Panc1 (cell line): ENCODE measurements at regions not wholly inside any gene's neighbourhood (a gene's known extent, or its start where the extent isn't known, plus 50 kb on each side); places are given as distances from the start of the nearest gene placed in this dataset.

ENCODE experiments used
- CTCF ChIP-seq: fragments of 450-650 bp; IDR thresholded peaks from 2 replicates; pipeline ENCODE4 v1.5.1; 2017; ENCODE audit warnings: mild to moderate bottlenecking
- POLR2AphosphoS5 ChIP-seq: IDR thresholded peaks from 2 replicates; pipeline ENCODE4 v1.6.1; 2012; ENCODE audit warnings: mild to moderate bottlenecking, low read depth, low read length, moderate library complexity
- TCF7L2 ChIP-seq: IDR thresholded peaks from 2 replicates; pipeline ENCODE4 v1.6.1; 2011; ENCODE audit warnings: mild to moderate bottlenecking, low read depth, low read length, inconsistent platforms
- TF ChIP-seq, protein P1 (sequence below), 2 experiments: IDR thresholded peaks; 2 replicates each; pipeline ENCODE4 v1.6.1; 2011 to 2012; ENCODE audit warnings: low read depth in 2 of 2, control low read depth in 1 of 2, low read length in 1 of 2, mild to moderate bottlenecking in 1 of 2, moderate library complexity in 1 of 2; ENCODE audit not compliant: insufficient read depth in 1 of 2

- TF ChIP-seq, protein P1, sequence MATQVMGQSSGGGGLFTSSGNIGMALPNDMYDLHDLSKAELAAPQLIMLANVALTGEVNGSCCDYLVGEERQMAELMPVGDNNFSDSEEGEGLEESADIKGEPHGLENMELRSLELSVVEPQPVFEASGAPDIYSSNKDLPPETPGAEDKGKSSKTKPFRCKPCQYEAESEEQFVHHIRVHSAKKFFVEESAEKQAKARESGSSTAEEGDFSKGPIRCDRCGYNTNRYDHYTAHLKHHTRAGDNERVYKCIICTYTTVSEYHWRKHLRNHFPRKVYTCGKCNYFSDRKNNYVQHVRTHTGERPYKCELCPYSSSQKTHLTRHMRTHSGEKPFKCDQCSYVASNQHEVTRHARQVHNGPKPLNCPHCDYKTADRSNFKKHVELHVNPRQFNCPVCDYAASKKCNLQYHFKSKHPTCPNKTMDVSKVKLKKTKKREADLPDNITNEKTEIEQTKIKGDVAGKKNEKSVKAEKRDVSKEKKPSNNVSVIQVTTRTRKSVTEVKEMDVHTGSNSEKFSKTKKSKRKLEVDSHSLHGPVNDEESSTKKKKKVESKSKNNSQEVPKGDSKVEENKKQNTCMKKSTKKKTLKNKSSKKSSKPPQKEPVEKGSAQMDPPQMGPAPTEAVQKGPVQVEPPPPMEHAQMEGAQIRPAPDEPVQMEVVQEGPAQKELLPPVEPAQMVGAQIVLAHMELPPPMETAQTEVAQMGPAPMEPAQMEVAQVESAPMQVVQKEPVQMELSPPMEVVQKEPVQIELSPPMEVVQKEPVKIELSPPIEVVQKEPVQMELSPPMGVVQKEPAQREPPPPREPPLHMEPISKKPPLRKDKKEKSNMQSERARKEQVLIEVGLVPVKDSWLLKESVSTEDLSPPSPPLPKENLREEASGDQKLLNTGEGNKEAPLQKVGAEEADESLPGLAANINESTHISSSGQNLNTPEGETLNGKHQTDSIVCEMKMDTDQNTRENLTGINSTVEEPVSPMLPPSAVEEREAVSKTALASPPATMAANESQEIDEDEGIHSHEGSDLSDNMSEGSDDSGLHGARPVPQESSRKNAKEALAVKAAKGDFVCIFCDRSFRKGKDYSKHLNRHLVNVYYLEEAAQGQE (IDR thresholded peaks at IDR 0.05; ENCODE audit: insufficient read depth in 1 of 2, low read depth in 2 of 2, low read length in 1 of 2), result no peak
- TF ChIP-seq CTCF (no peak), TCF7L2 (no peak), POLR2AphosphoS5 (no peak)
These were observed 89.3 kb downstream of the ZNF648 start for GRCh38 chr1:181972256-181972655.
